Activated effector memory CD4-positive, alpha-beta T cell treated with Interleukin-2 at 50 U/mL for 16 hours (primary cell): ENCODE measurements at regions not wholly inside any gene's neighbourhood (a gene's known extent, or its start where the extent isn't known, plus 50 kb on each side); places are given as distances from the start of the nearest gene placed in this dataset.

ENCODE experiments used
- DNase-seq: peaks from one replicate; pipeline ENCODE4 v3.0.0-alpha.2; 2020

GRCh38 chr3:106575029-106575428 lies 706.2 kb upstream of the CBLB start:
- no peak for DNase-seq

- DNase-seq: no peak
Measured at GRCh38 chr3:106577241-106577640, 708.4 kb upstream of the CBLB start.

- DNase-seq: no peak
Measured at GRCh38 chr3:106578911-106579310, 710.1 kb upstream of the CBLB start.

GRCh38 chr3:106582151-106582550 lies 713.3 kb upstream of the CBLB start:
- DNase-seq: no peak

GRCh38 chr3:106587551-106587950 lies 718.7 kb upstream of the CBLB start:
- DNase-seq: no peak

GRCh38 chr3:106588739-106589138 lies 719.9 kb upstream of the CBLB start:
- no peak for DNase-seq

GRCh38 chr3:106589311-106589942 lies 720.6 kb upstream of the CBLB start:
- no peak for DNase-seq

- no peak for DNase-seq
Measured at GRCh38 chr3:106590216-106590615, 721.4 kb upstream of the CBLB start.

- DNase-seq: no peak
Measured at GRCh38 chr3:106593381-106593780, 724.6 kb upstream of the CBLB start.

- peak; percentile 22 for DNase-seq
Measured at GRCh38 chr3:106609666-106610301, 741.0 kb upstream of the CBLB start.

- DNase-seq: no peak
Measured at GRCh38 chr3:106610362-106610959, 741.6 kb upstream of the CBLB start.

- DNase-seq: no peak
Measured at GRCh38 chr3:106611116-106611515, 742.3 kb upstream of the CBLB start.

- DNase-seq: no peak
Measured at GRCh38 chr3:106611841-106612240, 743.0 kb upstream of the CBLB start.

GRCh38 chr3:106616556-106616955 lies 747.7 kb upstream of the CBLB start:
- no peak for DNase-seq

- DNase-seq: no peak
Measured at GRCh38 chr3:106617276-106617675, 748.5 kb upstream of the CBLB start.

- DNase-seq: no peak
Measured at GRCh38 chr3:106620646-106621045, 751.8 kb upstream of the CBLB start.

GRCh38 chr3:106624154-106624553 lies 753.1 kb upstream of the CCDC54 start:
- DNase-seq: no peak

GRCh38 chr3:106628407-106628806 lies 748.8 kb upstream of the CCDC54 start:
- DNase-seq: no peak

- DNase-seq: no peak
Measured at GRCh38 chr3:106629215-106629832, 747.9 kb upstream of the CCDC54 start.

- no peak for DNase-seq
Measured at GRCh38 chr3:106631373-106632108, 745.7 kb upstream of the CCDC54 start.

- no peak for DNase-seq
Measured at GRCh38 chr3:106635271-106635670, 742.0 kb upstream of the CCDC54 start.

- DNase-seq: no peak
Measured at GRCh38 chr3:106635826-106636225, 741.4 kb upstream of the CCDC54 start.

- DNase-seq: no peak
Measured at GRCh38 chr3:106640353-106640752, 736.9 kb upstream of the CCDC54 start.
